Vagina (tissue), 2 donors: ENCODE measurements at regions not wholly inside any gene's neighbourhood (a gene's known extent, or its start where the extent isn't known, plus 50 kb on each side); places are given as distances from the start of the nearest gene placed in this dataset.

Experiments
- DNase-seq, 2 donors: peaks; one replicate each; pipeline ENCODE4 v3.0.0-alpha.2; 2017; ENCODE audit errors: extremely low spot score in 2 of 2
- H3K27ac ChIP-seq: fragments of 200-600 bp; sonication (generic); one replicate; pipeline ENCODE4 v1.5.1; 2019
- H3K27me3 ChIP-seq: fragments of 200-600 bp; sonication (generic); one replicate; pipeline ENCODE4 v1.5.1; 2019
- H3K36me3 ChIP-seq, 2 donors: fragments of 200-600 bp; sonication (generic); one replicate each; pipeline ENCODE4 v1.5.1; 2017 to 2019
- H3K4me1 ChIP-seq: fragments of 200-600 bp; sonication (generic); one replicate; pipeline ENCODE4 v1.5.1; 2019
- H3K4me3 ChIP-seq, 2 donors: fragments of 200-600 bp; sonication (generic); 1 replicate in 1 of 2; 2 replicates in 1 of 2; pipeline ENCODE4 v1.5.1; 2016 to 2019
- H3K9me3 ChIP-seq: fragments of 200-600 bp; sonication (generic); one replicate; pipeline ENCODE4 v1.5.1; 2019
- POLR2A ChIP-seq, 2 donors: fragments of 450-650 bp; IDR thresholded peaks; one replicate each; pipeline ENCODE4 v1.6.1; 2017; ENCODE audit warnings: antibody characterized with exemption in 2 of 2, mild to moderate bottlenecking in 2 of 2, moderate library complexity in 2 of 2
- POLR2AphosphoS5 ChIP-seq, 2 donors: sonication (generic); formaldehyde crosslinking; IDR thresholded peaks; one replicate each; pipeline ENCODE4 v1.9.0; 2017; ENCODE audit warnings: antibody characterized with exemption in 2 of 2, mild to moderate bottlenecking in 2 of 2, low read depth in 1 of 2; ENCODE audit not compliant: insufficient read depth in 1 of 2
- intact Hi-C: fragments of 100-400 bp; cut with DNase I; formaldehyde crosslinking; loops from one replicate; pipeline ENCODE4 v1.15.1; 2023
- TF ChIP-seq, protein P1 (sequence below), 3 experiments: fragments of 450-650 bp in 2 of 3; fragments of 200-600 bp in 1 of 3; sonication (generic) in 1 of 3; IDR thresholded peaks; one replicate each; pipeline ENCODE4 v1.5.1; 2017 to 2019; ENCODE audit warnings: antibody characterized with exemption in 3 of 3, mild to moderate bottlenecking in 2 of 3, moderate library complexity in 2 of 3

GRCh38 chr1:60864722-60865121 lies 217.6 kb upstream of the NFIA start:
- Histone ChIP-seq H3K27ac (no peak overlapping the region), H3K4me1 (no peaks in the 10 kb centered on the region), H3K9me3 (no peaks in the 10 kb centered on the region), H3K27me3 (no peaks in the 10 kb centered on the region), H3K4me3 (no peak overlapping the region), H3K36me3 (no peaks in the 10 kb centered on the region)
- no peak for TF ChIP-seq POLR2AphosphoS5 (IDR thresholded peaks at IDR 0.05; ENCODE audit: insufficient read depth in 1 of 2, low read depth in 1 of 2)
- TF ChIP-seq POLR2A (IDR thresholded peaks at IDR 0.05): no peak
- TF ChIP-seq, protein P1, sequence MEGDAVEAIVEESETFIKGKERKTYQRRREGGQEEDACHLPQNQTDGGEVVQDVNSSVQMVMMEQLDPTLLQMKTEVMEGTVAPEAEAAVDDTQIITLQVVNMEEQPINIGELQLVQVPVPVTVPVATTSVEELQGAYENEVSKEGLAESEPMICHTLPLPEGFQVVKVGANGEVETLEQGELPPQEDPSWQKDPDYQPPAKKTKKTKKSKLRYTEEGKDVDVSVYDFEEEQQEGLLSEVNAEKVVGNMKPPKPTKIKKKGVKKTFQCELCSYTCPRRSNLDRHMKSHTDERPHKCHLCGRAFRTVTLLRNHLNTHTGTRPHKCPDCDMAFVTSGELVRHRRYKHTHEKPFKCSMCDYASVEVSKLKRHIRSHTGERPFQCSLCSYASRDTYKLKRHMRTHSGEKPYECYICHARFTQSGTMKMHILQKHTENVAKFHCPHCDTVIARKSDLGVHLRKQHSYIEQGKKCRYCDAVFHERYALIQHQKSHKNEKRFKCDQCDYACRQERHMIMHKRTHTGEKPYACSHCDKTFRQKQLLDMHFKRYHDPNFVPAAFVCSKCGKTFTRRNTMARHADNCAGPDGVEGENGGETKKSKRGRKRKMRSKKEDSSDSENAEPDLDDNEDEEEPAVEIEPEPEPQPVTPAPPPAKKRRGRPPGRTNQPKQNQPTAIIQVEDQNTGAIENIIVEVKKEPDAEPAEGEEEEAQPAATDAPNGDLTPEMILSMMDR (IDR thresholded peaks at IDR 0.05): no peak
- intact Hi-C loops: no loop called here
- no peak for DNase-seq

DNA sequence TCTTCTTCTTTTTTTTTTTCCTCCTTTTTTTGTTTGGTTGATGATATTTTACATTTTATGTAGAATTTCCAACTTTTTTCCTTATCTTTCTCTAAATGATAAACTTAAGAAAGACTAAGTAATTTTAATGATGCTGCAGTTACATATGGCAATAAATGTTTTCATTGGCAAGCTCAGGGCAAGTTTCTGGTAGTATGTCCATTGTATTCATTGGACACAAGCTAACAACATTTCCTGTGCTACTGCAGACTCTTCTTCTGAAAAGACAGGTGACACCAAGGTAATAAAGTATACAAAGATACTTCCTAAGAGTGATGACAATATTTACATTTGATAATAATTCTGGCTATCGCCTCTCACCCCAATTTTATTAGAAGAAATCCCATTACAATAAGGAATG lies 219.2 kb upstream of the NFIA start:
- intact Hi-C loops: no loop called here
- Histone ChIP-seq H3K4me3 (no peak overlapping the region), H3K36me3 (no peaks in the 10 kb centered on the region), H3K9me3 (no peaks in the 10 kb centered on the region), H3K4me1 (no peaks in the 10 kb centered on the region), H3K27ac (no peak overlapping the region), H3K27me3 (no peaks in the 10 kb centered on the region)
- TF ChIP-seq, protein P1 (IDR thresholded peaks at IDR 0.05): no peak
- TF ChIP-seq POLR2A (IDR thresholded peaks at IDR 0.05) (no peak), POLR2AphosphoS5 (IDR thresholded peaks at IDR 0.05; ENCODE audit: insufficient read depth in 1 of 2, low read depth in 1 of 2) (no peak)
- no peak for DNase-seq

DNA sequence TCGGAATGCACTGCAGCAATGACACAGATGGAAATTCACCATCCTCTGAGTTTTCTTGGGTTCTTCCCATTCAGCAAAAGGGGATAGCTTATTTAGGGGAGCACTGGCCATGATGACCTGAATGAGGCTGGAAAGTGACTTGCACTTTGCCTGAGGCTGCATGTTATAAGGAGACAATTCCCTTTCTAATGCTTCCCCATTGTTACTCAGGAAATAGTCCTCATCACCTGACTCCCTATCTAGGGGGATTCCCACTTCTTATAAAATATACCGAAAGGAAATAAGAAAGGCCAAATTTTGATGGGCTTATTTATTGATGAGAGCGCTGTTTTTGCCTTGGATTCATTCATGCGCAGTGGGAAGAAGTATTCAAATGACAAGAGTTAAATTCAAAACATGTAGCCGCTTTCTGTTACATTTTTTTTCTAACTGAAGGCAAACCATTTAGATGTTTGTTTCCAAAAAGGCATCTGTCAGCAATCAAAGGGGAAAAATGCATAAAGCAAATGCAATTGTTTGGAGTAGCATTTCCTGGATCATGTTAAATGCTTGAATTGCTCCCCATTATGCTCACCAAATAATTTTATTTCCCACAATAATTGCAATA lies 220.3 kb upstream of the NFIA start:
- intact Hi-C loops: no loop called here
- Histone ChIP-seq H3K4me3 (no peak overlapping the region), H3K36me3 (no peaks in the 10 kb centered on the region), H3K9me3 (no peaks in the 10 kb centered on the region), H3K27me3 (no peaks in the 10 kb centered on the region), H3K27ac (no peak overlapping the region), H3K4me1 (no peaks in the 10 kb centered on the region)
- TF ChIP-seq POLR2A (IDR thresholded peaks at IDR 0.05): no peak
- TF ChIP-seq, protein P1 (IDR thresholded peaks at IDR 0.05): no peak
- TF ChIP-seq POLR2AphosphoS5 (IDR thresholded peaks at IDR 0.05; ENCODE audit: insufficient read depth in 1 of 2, low read depth in 1 of 2): no peak
- no peak for DNase-seq

DNA sequence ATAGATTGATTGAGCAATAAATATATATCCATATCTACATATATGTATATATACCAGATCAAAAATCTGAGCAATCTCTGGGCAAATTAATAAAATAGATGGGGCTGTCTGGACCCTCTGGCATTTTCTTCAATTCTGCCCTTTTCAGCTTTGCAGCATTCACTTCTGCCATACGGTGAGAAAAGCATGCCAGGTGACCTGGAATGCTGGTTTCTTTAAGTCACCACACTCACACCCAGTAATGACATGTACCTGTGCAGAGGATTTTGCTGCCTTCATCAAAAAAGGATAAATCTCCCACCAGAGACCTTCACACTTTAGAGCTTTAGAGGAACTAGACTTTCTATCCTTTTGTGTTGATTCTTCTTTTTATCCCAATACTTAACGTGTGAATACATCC lies 223.2 kb upstream of the NFIA start:
- intact Hi-C loops: no loop called here
- TF ChIP-seq POLR2A (IDR thresholded peaks at IDR 0.05): no peak
- TF ChIP-seq, protein P1 (IDR thresholded peaks at IDR 0.05): no peak
- no peak for TF ChIP-seq POLR2AphosphoS5 (IDR thresholded peaks at IDR 0.05; ENCODE audit: insufficient read depth in 1 of 2, low read depth in 1 of 2)
- no peaks in the 10 kb centered on the region for H3K36me3 ChIP-seq
- H3K9me3 ChIP-seq: no peaks in the 10 kb centered on the region
- H3K27ac ChIP-seq: no peak overlapping the region
- H3K27me3 ChIP-seq: no peaks in the 10 kb centered on the region
- DNase-seq: no peak
- no peak overlapping the region for H3K4me3 ChIP-seq
- no peaks in the 10 kb centered on the region for H3K4me1 ChIP-seq

- DNase-seq: no peak
- TF ChIP-seq, protein P1 (IDR thresholded peaks at IDR 0.05): no peak
- TF ChIP-seq POLR2A (IDR thresholded peaks at IDR 0.05) (no peak), POLR2AphosphoS5 (IDR thresholded peaks at IDR 0.05; ENCODE audit: insufficient read depth in 1 of 2, low read depth in 1 of 2) (no peak)
- no peaks in the 10 kb centered on the region for H3K27me3 ChIP-seq
- intact Hi-C loops: no loop called here
- no peak overlapping the region for H3K27ac ChIP-seq
- no peaks in the 10 kb centered on the region for H3K9me3 ChIP-seq
- H3K4me3 ChIP-seq: no peak overlapping the region
- no peaks in the 10 kb centered on the region for H3K36me3 ChIP-seq
- no peaks in the 10 kb centered on the region for H3K4me1 ChIP-seq
Measured at GRCh38 chr1:60857851-60858250, 224.5 kb upstream of the NFIA start.
